Prostate gland (tissue), 2 donors: ENCODE measurements at regions not wholly inside any gene's neighbourhood (a gene's known extent, or its start where the extent isn't known, plus 50 kb on each side); places are given as distances from the start of the nearest gene placed in this dataset.

Source experiments
- CTCF ChIP-seq, 4 experiments: fragments of 200-600 bp in 2 of 4; fragments of 450-650 bp in 2 of 4; sonication (generic) in 2 of 4; IDR thresholded peaks; 1 replicate in 3 of 4; 2 replicates in 1 of 4; pipeline ENCODE4 v1.5.1; 2016 to 2019; ENCODE audit warnings: antibody characterized with exemption in 4 of 4, mild to moderate bottlenecking in 2 of 4, moderate library complexity in 2 of 4
- POLR2AphosphoS5 ChIP-seq: sonication (generic); formaldehyde crosslinking; IDR thresholded peaks from one replicate; pipeline ENCODE4 v1.6.1; 2017; ENCODE audit warnings: antibody characterized with exemption

- TF ChIP-seq POLR2AphosphoS5 (no peak), CTCF (IDR thresholded peaks at IDR 0.05) (no peak)
Observed at GRCh38 chr10:3623746-3624145, 161.3 kb downstream of the KLF6 start.
